NCI-H2196 treated with DMSO at 0.1 percent for 48 hours (cell line): ENCODE measurements at regions not wholly inside any gene's neighbourhood (a gene's known extent, or its start where the extent isn't known, plus 50 kb on each side); places are given as distances from the start of the nearest gene placed in this dataset.
"Not testable (repeated sequence)": the region's sequence is repeated elsewhere in the genome, so short reads cannot be mapped to it uniquely, and the experiment has no call there.

Experiments used
- DNase-seq: peaks from one replicate; lab custom pipeline; 2025; ENCODE audit not compliant: unreplicated experiment; lab: John Stamatoyannopoulos, UW

DNA sequence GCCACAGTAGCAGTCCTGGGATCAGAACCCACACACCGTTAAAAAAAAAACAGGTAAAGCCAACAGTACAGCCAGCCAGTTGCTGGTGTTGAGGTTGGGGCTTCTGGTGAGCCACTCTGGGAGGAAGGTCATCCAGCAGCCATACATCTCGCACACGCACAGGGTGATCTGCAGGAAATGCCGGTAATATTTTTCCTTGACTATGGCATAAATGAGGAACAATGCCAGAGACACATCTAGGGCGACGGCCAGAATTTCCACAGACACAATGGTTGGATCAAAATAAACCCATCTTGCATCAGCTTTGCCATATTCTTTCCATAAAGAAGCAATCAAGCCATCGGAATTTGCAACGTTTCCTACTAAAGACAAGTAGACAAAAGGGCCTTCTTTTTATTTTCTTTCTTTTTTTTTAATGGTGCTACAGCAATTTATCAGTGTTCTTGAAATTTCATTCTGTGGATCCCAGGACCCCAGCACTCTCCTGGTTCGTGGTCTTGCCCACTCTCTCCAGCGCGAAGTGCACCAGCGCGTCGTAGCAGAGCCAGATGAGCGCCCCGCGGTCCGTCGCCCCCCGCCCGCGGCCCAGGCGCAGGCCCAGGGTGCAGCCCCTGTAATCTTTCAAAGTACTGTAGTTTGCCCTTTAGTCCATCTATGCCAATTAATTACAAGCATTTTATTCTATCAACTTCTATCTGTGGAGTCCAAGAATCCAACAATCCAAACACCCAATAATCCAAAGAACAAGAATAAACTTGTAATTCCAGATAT lies 861.0 kb downstream of the CDH11 start:
- not testable (repeated sequence) for DNase-seq

- no peak for DNase-seq
Observed at GRCh38 chr16:64254443-64255367, 867.2 kb downstream of the CDH11 start.

GRCh38 chr16:64253525-64253924 lies 868.3 kb downstream of the CDH11 start:
- DNase-seq: no peak

- DNase-seq: no peak
Observed at GRCh38 chr16:64253096-64253495, 868.8 kb downstream of the CDH11 start.

DNA sequence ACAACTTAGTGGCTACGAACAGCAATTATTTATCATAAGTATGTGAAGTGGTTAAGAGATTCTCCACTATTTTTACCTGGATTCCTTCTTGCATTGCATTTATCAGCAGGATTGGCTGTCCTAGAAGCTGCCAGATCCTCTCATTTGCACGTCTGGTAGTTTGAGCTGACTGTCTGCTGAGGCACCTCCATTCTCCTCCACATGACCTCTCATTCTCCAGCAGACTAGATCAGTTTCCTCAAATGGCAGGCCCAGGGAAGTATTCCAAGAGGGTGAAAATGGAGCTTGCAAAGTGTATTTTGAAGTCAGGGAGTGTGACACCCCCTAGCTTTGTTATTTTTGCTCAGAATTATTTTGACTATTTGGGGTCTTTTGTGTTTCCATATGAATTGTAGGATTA lies 870.1 kb downstream of the CDH11 start:
- no peak for DNase-seq

GRCh38 chr16:64250866-64251265 lies 871.0 kb downstream of the CDH11 start:
- no peak for DNase-seq

GRCh38 chr16:64242492-64242891 lies 879.4 kb downstream of the CDH11 start:
- no peak for DNase-seq

DNA sequence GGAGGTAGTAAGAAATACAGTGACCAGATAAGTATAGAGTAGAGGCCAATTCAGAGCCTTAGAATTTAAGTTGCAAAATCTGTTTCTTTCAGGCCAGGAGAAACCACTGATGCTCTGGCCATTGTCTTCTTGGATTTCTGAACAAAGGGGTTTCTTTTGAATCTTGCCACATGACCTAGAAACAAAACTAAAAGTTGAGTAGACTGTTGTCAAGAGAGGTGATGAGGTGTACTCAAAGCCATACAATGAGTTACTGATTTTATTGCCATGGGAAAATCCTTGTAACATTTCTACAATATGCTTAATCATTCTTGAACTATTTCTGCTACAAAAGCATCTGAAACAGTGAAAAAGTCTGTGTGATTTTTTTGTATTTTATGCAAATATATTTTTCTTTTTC lies 881.3 kb downstream of the CDH11 start:
- DNase-seq: no peak

- DNase-seq: no peak
Observed at GRCh38 chr16:64238571-64238970, 883.3 kb downstream of the CDH11 start.

GRCh38 chr16:64236316-64236715 lies 885.5 kb downstream of the CDH11 start:
- DNase-seq: no peak

- DNase-seq: no peak
Observed at GRCh38 chr16:64234200-64234599, 887.7 kb downstream of the CDH11 start.

GRCh38 chr16:64225696-64226095 lies 896.2 kb downstream of the CDH11 start:
- no peak for DNase-seq

GRCh38 chr16:64225036-64225435 lies 896.8 kb downstream of the CDH11 start:
- no peak for DNase-seq

GRCh38 chr16:64217789-64218535 lies 903.9 kb downstream of the CDH11 start:
- DNase-seq: no peak

- DNase-seq: no peak
Observed at GRCh38 chr16:64215730-64216129, 906.1 kb downstream of the CDH11 start.

GRCh38 chr16:64211331-64211730 lies 910.5 kb downstream of the CDH11 start:
- no peak for DNase-seq

- no peak for DNase-seq
Observed at GRCh38 chr16:64206862-64207261, 915.0 kb downstream of the CDH11 start.

DNA sequence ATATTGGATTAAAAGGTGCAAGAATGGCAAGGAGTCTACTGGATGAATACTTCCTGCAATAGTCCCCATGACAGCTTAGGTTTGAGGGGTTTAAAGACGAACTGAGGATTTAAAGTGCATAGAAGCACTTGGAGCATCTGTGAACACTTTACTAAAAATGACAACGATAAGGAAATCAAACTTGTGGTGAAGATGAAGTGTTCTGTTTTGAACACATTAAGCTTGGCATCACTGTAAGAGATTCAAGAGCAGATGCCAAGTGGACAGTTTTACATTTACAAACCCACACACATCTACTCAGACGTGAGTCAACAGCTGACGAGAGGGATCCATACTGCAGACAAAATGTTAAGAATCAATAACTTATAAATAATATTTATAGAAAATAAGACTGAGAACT lies 918.7 kb downstream of the CDH11 start:
- no peak for DNase-seq

DNA sequence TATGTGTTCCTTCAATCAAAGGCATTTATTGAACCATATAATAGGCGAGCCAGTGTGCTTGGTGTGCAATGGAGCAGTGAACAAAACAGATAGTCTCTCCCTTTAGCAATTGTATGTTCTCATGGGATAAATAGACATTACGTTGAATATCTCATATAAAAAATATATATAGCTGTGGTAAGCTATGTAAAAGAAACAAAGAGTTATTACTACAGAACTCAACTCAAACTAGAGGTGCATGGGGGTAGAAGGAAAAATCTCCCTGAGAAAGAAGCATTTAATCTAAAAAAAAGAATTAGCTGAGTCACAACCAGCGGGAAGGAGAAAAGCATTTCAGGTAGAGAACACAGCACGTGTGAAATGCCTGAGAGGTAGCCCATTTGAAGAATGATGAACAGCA lies 919.3 kb downstream of the CDH11 start:
- DNase-seq: no peak

DNA sequence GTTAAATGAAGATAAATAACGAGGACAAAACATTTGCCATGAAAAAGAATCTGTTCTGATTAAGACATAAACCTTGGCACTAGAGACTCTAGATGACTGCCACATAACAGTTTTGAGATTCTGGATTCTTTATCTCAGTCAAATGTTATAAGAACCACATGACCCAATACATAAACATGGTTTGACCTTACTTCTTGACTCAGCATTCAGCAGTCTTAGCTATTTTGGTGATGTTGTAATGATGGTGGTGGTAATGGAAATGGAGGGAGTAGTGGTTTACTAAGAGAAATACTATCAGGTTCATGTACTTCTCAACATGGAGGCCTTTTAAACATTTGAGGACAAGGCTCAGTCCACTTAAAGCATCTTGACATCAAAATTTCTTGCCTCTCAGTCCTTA lies 925.4 kb downstream of the CDH11 start:
- DNase-seq: no peak

DNA sequence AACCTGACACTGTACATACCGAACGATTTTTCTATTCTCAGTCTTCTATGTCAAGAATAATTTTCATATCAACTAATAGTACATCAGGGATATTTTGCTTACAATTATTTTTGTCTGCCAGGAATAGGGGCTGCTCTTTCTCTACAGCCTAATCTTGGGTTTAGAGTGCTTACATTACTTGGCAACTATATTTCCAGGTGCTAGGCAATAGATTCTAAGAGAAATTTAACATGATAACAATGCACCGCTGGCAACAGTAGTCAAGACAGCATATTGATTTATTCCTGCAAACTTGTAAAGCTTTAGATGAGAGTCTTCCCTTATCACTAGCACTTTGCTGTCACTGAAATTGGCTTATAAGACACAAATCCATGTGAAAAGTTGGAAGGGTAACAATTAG lies 935.9 kb downstream of the CDH11 start:
- DNase-seq: no peak
